ENCODE measurements at regions not wholly inside any gene's neighbourhood (a gene's known extent, or its start where the extent isn't known, plus 50 kb on each side); places are given as distances from the start of the nearest gene placed in this dataset.
"Not testable (repeated sequence)": the region's sequence is repeated elsewhere in the genome, so short reads cannot be mapped to it uniquely, and the experiment has no call there.

GRCh38 chr6:11847515-11848345 lies 69.1 kb upstream of the ADTRP start:
- no peak for DNase-seq

DNA sequence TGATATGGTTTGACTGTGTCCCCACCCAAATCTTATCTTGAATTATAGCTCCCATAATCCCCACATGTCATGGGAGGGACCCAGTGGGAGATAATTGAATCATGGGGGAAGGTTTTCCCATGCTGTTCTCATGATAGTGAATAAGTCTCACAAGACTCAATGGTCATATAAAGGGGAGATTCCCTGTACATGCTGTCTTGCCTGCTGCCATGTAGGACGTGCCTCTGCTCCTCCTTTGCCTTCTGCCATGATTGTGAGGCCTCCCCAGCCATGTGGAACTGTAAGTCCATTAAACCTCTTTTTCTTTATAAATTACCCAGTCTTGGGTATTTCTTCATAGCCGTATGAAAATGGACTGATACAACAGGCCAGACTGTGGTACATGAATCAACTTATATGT lies 68.5 kb upstream of the ADTRP start:
- DNase-seq = not testable (repeated sequence)

GRCh38 chr6:11845664-11846577 lies 67.3 kb upstream of the ADTRP start:
- DNase-seq = no peak

DNA sequence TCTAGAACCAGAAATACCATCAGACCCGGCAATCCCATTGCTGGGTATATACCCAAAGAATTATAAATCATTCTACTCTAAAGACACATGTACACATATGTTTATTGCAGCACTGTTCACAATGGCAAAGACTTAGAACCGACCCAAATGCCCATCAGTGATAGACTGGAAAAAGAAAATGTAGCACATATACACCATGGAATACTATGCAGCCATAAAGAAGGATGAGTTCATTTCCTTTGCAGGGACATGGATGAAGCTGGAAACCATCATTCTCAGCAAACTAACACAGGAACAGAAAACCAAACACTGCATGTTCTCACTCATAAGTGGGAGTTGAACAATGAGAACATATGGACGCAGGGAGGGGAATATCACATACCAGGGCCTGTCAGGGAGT lies 64.2 kb upstream of the ADTRP start:
- not testable (repeated sequence) for DNase-seq

DNA sequence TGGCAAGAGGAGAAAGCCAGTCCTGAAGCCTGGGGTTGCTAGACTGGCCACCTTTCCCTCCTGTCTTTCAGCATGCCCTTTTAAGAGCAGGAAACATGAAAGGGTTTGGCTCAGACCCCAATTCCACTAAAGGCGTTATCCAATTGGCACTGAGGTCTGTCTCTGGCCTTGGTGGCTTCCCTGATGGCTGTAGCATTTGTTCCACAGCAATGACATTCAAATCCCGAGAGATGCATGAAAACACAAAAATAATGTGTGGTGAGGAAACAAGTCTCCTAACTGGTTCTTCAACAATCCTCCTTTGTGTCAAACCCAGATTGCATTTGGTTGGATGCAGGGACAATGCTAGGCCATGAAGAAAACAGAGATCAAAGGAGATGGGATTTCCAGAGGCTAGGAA lies 56.5 kb upstream of the ADTRP start:
- no peak for DNase-seq

DNA sequence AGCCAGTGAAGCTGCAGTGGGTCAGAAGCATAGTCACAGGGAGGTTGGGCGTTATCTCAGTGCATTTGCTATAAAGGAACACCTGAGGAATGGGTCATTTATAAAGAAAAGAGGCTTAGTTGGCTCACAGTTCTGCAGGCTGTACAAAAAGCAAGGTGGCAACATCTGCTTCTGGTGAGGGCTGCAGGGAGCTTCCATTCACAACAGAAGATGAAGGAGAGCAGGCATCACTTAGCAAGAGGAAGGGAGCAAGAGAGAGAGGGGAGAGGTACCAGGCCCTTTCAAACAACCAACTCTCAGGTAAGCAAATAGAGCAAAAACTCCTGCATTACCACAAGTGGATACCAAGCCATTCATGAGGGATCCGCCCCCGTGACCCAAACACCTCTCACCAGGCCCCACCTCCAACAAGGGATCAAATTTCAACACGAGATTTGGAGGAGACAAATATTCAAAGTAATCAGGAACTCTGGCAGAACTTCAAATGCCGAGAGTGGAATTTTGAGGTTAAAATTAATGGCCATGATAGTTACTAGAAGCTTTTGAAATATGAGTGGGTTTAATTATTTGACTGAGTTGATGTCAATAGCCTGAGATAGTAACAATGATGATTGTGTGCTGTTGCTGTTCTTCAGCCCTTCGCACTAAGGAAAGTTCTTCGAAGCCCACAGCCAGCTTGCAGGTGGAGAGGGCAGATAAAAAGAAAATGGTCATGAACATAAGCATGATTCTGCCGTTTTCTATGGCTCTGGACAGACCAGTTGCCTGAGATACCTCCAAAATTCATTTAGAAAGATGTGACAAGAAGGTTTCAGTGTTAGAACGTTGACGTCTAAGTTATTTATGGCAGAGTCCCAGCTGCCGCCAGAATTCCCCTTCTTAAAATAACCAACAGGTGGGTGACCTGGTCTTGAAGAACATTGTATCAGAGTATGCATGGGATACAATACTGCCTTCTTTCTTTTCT lies 55.3 kb upstream of the ADTRP start:
- no peak for DNase-seq

DNA sequence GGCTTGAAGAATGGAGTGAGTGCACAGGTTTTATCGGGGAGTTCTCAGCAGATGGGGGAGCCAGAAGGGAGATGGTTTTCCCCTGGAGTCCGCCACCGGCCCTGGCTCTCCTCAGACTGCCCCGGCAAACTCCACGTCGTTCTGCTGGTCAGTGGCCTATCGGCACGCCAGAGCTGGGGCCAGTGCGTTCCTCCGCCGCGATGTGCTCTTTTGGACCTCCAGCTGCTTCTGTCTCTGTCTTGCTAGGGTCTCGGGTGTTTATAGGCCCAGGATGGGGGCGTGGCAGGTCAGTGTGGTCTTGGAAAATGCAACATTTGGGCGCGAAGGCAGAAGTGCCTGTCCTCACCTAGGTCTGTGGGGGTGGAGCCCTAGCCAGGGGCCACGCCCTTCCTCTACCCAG lies 53.0 kb upstream of the ADTRP start:
- no peak for DNase-seq

- no peak for DNase-seq
These were observed 51.9 kb upstream of the ADTRP start for GRCh38 chr6:11830520-11830919.

- DNase-seq = no peak
These were observed 51.5 kb upstream of the ADTRP start for GRCh38 chr6:11830105-11830504.

DNA sequence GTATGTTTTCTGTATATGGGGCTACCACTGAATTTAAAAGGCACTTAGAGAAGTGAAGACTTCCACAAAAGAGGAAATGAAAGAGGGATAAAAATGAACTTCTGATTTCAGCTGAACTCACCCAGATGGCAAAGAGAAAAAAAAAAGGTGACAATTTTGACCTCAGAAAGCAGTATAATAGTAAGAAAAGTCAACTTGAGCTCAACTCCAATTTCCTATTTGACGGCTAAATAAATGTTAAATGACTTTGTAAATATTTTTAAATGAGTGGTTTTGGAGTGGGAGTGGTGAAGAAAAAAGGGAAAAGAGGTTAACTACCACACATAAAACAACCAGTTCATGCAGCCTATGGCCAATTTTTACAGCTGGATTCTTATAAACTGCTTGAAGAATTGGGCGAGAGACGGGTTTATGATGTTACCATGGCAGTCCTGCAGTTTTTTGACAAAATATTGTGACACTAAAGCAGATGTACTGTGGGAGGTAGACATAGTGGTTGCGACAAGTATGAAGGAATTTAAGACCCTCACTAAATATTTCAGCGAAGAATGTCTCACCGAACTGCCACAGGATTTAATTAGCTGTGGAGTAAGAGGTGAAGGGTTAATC lies 49.8 kb upstream of the ADTRP start:
- DNase-seq = peak; percentile 71 to 74

Measured in right lung (tissue), 2 donors.